HG02798 (cell line): ENCODE measurements at regions not wholly inside any gene's neighbourhood (a gene's known extent, or its start where the extent isn't known, plus 50 kb on each side); places are given as distances from the start of the nearest gene placed in this dataset.
"Not testable (repeated sequence)": the region's sequence is repeated elsewhere in the genome, so short reads cannot be mapped to it uniquely, and the experiment has no call there.

ENCODE experiments used
- ATAC-seq: cut with Tn5 transposase; IDR thresholded peaks from one replicate; pipeline ENCODE4 v1.9.1; 2021; ENCODE audit warnings: mild to moderate bottlenecking; ENCODE audit not compliant: unreplicated experiment, poor library complexity

GRCh38 chr22:49392841-49393510 is 434.7 kb downstream of the BRD1 start:
- ATAC-seq: no peak

- no peak for ATAC-seq
These were observed 435.4 kb downstream of the BRD1 start for GRCh38 chr22:49392247-49392646.

- no peak for ATAC-seq
These were observed 436.2 kb downstream of the BRD1 start for GRCh38 chr22:49391436-49391835.

- ATAC-seq: no peak
These were observed 436.7 kb downstream of the BRD1 start for GRCh38 chr22:49390954-49391353.

- ATAC-seq: not testable (repeated sequence)
These were observed 443.8 kb downstream of the BRD1 start for GRCh38 chr22:49383909-49384308.

GRCh38 chr22:49382451-49382735 is 445.3 kb downstream of the BRD1 start:
- ATAC-seq: no peak

GRCh38 chr22:49381595-49382450 is 445.9 kb downstream of the BRD1 start:
- ATAC-seq: no peak

GRCh38 chr22:49380828-49381114 is 446.9 kb downstream of the BRD1 start:
- no peak for ATAC-seq

GRCh38 chr22:49380095-49380827 is 447.4 kb downstream of the BRD1 start:
- no peak for ATAC-seq

GRCh38 chr22:49377306-49377705 is 450.4 kb downstream of the BRD1 start:
- ATAC-seq: no peak

GRCh38 chr22:49373801-49374226 is 453.9 kb downstream of the BRD1 start:
- ATAC-seq: no peak

GRCh38 chr22:49373289-49373666 is 454.4 kb downstream of the BRD1 start:
- no peak for ATAC-seq

- ATAC-seq: no peak
These were observed 455.0 kb downstream of the BRD1 start for GRCh38 chr22:49372530-49373288.

- ATAC-seq: no peak
These were observed 455.6 kb downstream of the BRD1 start for GRCh38 chr22:49372111-49372529.

GRCh38 chr22:49371325-49372110 is 456.2 kb downstream of the BRD1 start:
- ATAC-seq: no peak

- ATAC-seq: no peak
These were observed 456.9 kb downstream of the BRD1 start for GRCh38 chr22:49370627-49371301.

- no peak for ATAC-seq
These were observed 457.7 kb downstream of the BRD1 start for GRCh38 chr22:49369726-49370626.

- ATAC-seq: no peak
These were observed 458.5 kb downstream of the BRD1 start for GRCh38 chr22:49368976-49369725.
